ENCODE measurements at regions not wholly inside any gene's neighbourhood (a gene's known extent, or its start where the extent isn't known, plus 50 kb on each side); places are given as distances from the start of the nearest gene placed in this dataset.
A peak's percentile ranks its signal among the peaks of the same experiment; 100 is the strongest.
"Not testable (repeated sequence)": the region's sequence is repeated elsewhere in the genome, so short reads cannot be mapped to it uniquely, and the experiment has no call there.

DNA sequence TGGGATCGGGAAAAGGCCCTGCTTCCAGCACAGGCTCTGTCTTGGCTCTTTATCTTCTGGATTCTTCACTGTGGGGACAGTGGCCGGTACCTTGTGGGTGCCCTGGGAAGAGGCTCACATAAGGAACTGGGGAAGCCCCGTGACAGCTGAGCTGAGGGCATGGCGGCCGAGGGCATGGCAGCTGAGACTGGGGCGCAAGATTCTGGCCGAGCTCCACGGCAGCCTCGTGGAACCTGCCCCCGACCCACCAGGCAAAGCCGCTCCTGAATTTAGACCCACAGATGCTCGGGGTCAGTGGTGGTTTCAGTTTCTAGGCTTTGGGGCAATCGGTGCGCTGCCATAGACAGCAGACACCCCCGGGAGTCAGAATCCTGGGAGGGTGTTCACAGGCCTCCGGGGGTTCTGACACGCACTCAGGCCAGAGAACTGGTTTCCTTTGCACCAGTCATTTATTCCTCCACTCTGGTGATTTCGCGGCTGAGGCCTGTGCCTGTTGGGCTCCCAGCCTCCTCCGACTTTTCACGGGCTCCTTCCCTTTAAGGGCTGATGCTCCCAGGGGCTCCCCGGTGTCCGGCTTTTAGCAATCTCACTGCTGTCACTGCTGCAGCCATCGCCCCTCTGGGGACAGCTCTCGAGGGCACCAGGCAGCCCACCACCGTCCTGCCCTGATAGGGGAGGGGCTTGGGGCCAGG, 117.6 kb downstream of the TEX29 start:
- no peak overlapping the region for H3K27ac ChIP-seq
- TF ChIP-seq ZFX (IDR thresholded peaks at IDR 0.05; ENCODE audit: borderline replicate concordance), result no peak
- TF ChIP-seq, protein P1, sequence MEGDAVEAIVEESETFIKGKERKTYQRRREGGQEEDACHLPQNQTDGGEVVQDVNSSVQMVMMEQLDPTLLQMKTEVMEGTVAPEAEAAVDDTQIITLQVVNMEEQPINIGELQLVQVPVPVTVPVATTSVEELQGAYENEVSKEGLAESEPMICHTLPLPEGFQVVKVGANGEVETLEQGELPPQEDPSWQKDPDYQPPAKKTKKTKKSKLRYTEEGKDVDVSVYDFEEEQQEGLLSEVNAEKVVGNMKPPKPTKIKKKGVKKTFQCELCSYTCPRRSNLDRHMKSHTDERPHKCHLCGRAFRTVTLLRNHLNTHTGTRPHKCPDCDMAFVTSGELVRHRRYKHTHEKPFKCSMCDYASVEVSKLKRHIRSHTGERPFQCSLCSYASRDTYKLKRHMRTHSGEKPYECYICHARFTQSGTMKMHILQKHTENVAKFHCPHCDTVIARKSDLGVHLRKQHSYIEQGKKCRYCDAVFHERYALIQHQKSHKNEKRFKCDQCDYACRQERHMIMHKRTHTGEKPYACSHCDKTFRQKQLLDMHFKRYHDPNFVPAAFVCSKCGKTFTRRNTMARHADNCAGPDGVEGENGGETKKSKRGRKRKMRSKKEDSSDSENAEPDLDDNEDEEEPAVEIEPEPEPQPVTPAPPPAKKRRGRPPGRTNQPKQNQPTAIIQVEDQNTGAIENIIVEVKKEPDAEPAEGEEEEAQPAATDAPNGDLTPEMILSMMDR (IDR thresholded peaks at IDR 0.05), result no peak

DNA sequence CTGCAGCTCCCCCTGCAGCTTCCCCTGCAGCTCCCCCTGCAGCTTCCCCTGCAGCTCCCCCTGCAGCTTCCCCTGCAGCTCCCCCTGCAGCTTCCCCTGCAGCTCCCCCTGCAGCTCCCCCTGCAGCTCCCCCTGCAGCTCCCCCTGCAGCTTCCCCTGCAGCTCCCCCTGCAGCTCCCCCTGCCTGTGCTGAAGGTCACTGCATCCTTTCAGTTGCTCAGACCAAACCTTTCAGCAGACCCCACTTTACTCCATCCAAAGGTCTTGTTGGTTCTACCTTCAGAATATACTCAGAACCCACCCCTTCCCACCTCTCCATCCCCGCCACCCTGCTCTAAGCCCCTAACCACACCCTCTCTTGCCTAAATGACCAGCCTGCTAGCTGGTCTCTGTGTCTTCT, 120.0 kb downstream of the TEX29 start:
- not testable (repeated sequence) for H3K27ac ChIP-seq
- TF ChIP-seq, protein P1 (IDR thresholded peaks at IDR 0.05), result peak; percentile 22

- TF ChIP-seq, protein P1 (IDR thresholded peaks at IDR 0.05), result no peak
- no peak for TF ChIP-seq ZFX (IDR thresholded peaks at IDR 0.05; ENCODE audit: borderline replicate concordance)
- no peak overlapping the region for H3K27ac ChIP-seq
Observed at GRCh38 chr13:111443981-111444380, 123.5 kb downstream of the TEX29 start.

- no peak overlapping the region for H3K27ac ChIP-seq
- TF ChIP-seq, protein P1 (IDR thresholded peaks at IDR 0.05), result no peak
- no peak for TF ChIP-seq ZFX (IDR thresholded peaks at IDR 0.05; ENCODE audit: borderline replicate concordance)
Observed at GRCh38 chr13:111448504-111448903, 128.1 kb downstream of the TEX29 start.

DNA sequence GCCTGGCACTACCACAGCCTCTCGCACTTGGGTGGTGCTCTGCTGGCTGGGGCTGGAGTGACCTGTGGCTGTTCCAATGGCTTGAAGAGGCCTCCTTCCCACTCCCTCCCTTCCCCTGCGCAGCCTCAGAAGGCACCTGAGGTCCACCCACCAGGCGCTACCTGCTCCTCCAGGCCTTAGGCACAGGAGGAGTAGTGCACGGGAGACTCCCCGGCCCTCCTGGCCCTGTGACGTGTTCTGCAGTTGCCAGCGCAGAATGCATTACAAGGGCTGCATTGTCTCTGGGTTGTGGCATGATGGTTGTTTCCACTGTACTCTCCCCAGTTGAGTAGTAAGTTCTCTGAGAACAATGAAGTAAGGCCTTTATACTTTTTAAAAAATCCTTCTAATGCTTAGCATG, 128.6 kb downstream of the TEX29 start:
- no peak for TF ChIP-seq ZFX (IDR thresholded peaks at IDR 0.05; ENCODE audit: borderline replicate concordance)
- TF ChIP-seq, protein P1 (IDR thresholded peaks at IDR 0.05), result no peak
- no peak overlapping the region for H3K27ac ChIP-seq

DNA sequence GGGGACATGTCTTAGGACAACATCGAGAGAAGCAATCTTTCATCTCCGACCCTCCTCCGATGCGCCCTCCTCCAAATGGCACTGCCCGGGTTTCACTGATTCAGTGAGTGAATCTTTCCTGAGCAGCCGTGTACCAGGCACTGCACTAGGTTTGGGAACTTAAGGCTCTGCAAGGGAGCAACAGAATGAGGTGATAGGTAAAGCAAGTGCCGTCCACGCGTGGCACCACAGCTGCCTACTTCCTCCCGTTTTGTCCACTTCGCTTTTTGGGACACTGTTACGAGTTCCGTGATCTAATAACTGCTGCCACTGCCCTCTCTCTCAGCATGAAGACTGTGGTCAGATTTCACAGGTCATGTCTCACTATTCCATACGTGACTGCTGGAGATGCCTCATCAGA, 131.0 kb downstream of the TEX29 start:
- TF ChIP-seq, protein P1 (IDR thresholded peaks at IDR 0.05), result no peak
- no peak for TF ChIP-seq ZFX (IDR thresholded peaks at IDR 0.05; ENCODE audit: borderline replicate concordance)
- H3K27ac ChIP-seq, result no peak overlapping the region

DNA sequence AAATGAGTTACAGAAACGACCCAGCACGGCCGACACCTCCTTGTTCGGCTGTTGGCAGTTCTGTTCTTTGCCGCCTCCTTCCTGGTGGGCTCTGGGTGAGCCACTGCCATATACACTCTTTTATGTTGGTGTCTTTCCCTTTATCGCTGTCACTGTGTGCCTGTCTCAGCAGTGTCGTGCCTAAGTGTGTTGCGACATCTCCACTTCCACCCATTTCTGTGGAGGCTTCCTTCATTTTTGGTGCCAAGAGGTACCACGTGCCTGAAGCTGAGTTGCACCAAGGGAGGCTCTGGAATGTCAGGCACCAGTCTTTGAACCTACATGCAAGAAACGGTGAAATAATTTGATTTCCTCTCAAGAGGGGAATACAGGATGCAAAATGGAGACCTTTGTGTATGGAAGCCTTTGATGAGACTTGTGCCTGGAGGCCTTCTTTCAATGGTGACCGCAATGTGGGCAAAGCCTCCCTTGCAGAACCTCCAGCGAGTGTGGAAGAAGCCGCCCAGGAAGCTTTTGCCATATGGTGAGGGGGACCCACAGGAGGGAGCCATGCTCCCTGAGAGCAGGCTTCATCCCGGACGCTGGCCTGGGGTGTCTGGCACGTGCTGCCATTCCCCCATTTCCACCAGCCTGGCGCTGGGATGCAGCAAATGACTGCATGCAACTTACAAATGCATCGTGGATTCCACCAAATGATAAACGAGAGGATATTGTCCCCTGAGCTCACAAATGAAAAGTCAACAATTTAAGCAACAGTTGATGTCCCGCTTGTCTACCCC, 136.2 kb downstream of the TEX29 start:
- no peak for TF ChIP-seq ZFX (IDR thresholded peaks at IDR 0.05; ENCODE audit: borderline replicate concordance)
- TF ChIP-seq, protein P1 (IDR thresholded peaks at IDR 0.05), result no peak
- H3K27ac ChIP-seq, result no peak overlapping the region
